HFFc6 (cell line): ENCODE measurements at regions not wholly inside any gene's neighbourhood (a gene's known extent, or its start where the extent isn't known, plus 50 kb on each side); places are given as distances from the start of the nearest gene placed in this dataset.

Experiments
- DNase-seq: peaks from one replicate; pipeline ENCODE4 v3.0.0-alpha.2; 2018
- H3K27ac Mint-ChIP-seq: 2 replicates; pipeline ENCODE4 v1.8.0; 2020; ENCODE audit warnings: mild to moderate bottlenecking, mixed read lengths
- H3K27me3 Mint-ChIP-seq: 2 replicates; pipeline ENCODE4 v1.8.0; 2021; ENCODE audit warnings: mild to moderate bottlenecking, moderate library complexity, mixed read lengths; ENCODE audit not compliant: insufficient read depth
- H3K36me3 Mint-ChIP-seq: 2 replicates; pipeline ENCODE4 v1.8.0; 2021; ENCODE audit warnings: low read depth, mixed read lengths
- H3K4me1 Mint-ChIP-seq: 2 replicates; pipeline ENCODE4 v1.8.0; 2020; ENCODE audit warnings: low read depth, mixed read lengths
- H3K4me3 Mint-ChIP-seq: 2 replicates; pipeline ENCODE4 v1.8.0; 2020; ENCODE audit warnings: mild to moderate bottlenecking, moderate library complexity, mixed read lengths
- H3K9me3 Mint-ChIP-seq: 2 replicates; pipeline ENCODE4 v1.8.0; 2020; ENCODE audit warnings: mild to moderate bottlenecking, mixed read lengths
- TF ChIP-seq, protein P1 (sequence below): fragments of 200-600 bp; sonication (generic); IDR thresholded peaks from 2 replicates; pipeline ENCODE4 v1.5.0; 2021; ENCODE audit warnings: antibody characterized with exemption, mild to moderate bottlenecking

DNA sequence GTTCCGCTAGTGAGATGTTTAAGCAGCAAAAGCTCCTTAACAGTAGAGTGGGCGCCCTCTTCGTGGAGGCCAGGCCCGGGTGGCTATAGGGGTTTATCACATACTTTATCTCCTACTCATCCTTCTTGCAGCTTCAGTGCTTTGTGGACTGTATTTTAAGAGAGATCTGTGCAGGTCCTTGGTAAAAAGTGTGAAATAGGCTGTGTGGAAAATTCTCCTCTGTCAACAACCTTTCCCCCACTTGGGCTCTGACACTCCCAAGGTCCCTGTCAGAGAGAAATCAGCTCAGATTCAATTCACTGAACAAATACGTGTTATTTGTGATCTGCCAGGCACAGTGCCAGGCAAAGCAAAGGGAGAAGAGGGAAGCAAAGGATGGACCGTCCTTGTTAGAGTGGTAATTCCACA lies 214.3 kb upstream of the PPARGC1A start:
- Mint-ChIP-seq H3K4me3 (peak overlapping the region; percentile 58), H3K36me3 (no peaks in the 10 kb centered on the region), H3K9me3 (no peaks in the 10 kb centered on the region), H3K27me3 (no peaks in the 10 kb centered on the region; the same call in none of the 2 replicates), H3K4me1 (peaks cover 38% of the 10 kb centered on the region), H3K27ac (peak overlapping the region; percentile 70)
- TF ChIP-seq, protein P1, sequence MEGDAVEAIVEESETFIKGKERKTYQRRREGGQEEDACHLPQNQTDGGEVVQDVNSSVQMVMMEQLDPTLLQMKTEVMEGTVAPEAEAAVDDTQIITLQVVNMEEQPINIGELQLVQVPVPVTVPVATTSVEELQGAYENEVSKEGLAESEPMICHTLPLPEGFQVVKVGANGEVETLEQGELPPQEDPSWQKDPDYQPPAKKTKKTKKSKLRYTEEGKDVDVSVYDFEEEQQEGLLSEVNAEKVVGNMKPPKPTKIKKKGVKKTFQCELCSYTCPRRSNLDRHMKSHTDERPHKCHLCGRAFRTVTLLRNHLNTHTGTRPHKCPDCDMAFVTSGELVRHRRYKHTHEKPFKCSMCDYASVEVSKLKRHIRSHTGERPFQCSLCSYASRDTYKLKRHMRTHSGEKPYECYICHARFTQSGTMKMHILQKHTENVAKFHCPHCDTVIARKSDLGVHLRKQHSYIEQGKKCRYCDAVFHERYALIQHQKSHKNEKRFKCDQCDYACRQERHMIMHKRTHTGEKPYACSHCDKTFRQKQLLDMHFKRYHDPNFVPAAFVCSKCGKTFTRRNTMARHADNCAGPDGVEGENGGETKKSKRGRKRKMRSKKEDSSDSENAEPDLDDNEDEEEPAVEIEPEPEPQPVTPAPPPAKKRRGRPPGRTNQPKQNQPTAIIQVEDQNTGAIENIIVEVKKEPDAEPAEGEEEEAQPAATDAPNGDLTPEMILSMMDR, result no peak
- DNase-seq, result peak; percentile 24

DNA sequence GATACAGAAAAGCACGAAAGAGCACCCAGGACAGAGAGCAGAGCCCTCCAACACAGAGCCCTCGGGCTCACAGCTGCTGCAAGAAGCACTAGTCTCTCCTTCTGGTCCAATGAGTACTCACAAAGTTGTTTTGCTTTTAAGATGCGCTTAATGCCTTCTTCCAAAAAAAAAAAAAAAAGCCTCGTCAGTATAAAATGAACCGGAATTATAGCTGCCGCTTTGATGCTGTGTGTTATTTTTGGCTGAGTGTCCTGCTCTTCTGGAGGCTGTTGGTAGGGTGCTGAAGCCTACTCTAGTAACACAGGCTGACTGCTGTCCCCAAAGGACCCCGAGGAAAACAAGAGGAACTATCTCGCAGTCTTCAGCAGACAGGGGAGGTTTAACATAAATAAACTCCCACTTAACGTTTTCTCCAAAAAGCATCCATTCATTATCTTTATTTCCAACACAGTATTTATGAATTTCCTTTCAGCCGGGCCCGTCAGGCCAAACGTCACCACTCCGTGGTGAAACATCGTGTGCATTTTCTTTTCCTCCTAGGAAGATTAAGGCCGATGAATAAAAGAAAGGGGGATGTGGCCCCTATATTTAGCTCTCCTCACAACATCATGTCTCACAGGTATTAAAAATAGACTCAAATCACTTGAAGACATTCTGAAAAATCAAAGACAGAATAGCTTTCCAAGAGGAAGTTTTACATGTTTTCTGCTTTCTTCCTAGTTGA lies 213.7 kb upstream of the PPARGC1A start:
- no peaks in the 10 kb centered on the region for H3K36me3 Mint-ChIP-seq
- peak overlapping the region; percentile 58 for H3K4me3 Mint-ChIP-seq
- H3K27ac Mint-ChIP-seq, result peak overlapping the region; percentile 70
- TF ChIP-seq, protein P1, result no peak
- no peaks in the 10 kb centered on the region for H3K9me3 Mint-ChIP-seq
- no peaks in the 10 kb centered on the region; the same call in none of the 2 replicates for H3K27me3 Mint-ChIP-seq
- peaks cover 38% of the 10 kb centered on the region for H3K4me1 Mint-ChIP-seq
- peak; percentile 11 for DNase-seq

DNA sequence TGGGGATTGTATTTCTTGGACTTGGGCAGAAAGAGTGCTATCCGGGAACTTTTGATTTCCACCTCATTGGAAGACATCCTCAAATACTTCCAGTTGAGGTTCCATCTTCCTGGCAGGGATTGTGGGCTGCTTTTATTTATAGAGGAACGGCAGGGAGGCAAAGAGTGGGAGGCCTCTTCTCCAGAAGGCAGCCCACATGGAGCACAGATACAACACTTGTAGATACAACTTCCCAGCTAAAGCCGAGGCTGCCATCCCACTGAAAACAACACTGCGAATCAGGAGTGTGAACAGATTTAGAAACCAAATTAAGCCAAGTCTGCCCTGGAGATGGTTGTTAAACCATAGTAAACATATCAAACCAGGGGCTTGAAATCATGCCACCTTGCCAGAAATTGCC lies 212.8 kb upstream of the PPARGC1A start:
- Mint-ChIP-seq H3K27me3 (no peaks in the 10 kb centered on the region; the same call in none of the 2 replicates), H3K4me1 (peaks cover 38% of the 10 kb centered on the region), H3K4me3 (no peak overlapping the region), H3K36me3 (no peaks in the 10 kb centered on the region), H3K9me3 (no peaks in the 10 kb centered on the region), H3K27ac (no peak overlapping the region)
- TF ChIP-seq, protein P1, result no peak
- no peak for DNase-seq

DNA sequence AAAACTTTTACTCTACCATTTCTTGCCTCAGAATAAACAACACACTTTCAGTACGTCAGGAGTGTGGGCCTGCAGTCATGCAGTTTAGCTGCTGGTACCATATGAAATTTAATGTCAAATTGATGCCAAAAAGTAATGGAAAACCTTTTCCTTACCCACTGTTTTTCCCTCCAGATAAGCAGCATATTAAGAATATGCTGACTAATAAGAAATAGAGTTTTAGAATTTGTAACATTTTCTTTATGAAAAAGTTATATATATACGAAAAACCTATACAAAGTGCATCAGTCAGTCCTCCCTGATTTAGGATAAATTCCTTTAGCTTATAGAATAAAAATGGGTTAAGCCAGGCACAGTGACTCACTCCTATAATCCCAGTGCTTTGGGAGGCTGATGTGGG lies 206.8 kb upstream of the PPARGC1A start:
- Mint-ChIP-seq H3K27me3 (no peaks in the 10 kb centered on the region; the same call in 1 of the 2 replicates), H3K4me1 (peaks cover 15% of the 10 kb centered on the region), H3K27ac (no peak overlapping the region), H3K36me3 (no peaks in the 10 kb centered on the region), H3K4me3 (no peak overlapping the region), H3K9me3 (no peaks in the 10 kb centered on the region)
- no peak for DNase-seq
- TF ChIP-seq, protein P1, result no peak

DNA sequence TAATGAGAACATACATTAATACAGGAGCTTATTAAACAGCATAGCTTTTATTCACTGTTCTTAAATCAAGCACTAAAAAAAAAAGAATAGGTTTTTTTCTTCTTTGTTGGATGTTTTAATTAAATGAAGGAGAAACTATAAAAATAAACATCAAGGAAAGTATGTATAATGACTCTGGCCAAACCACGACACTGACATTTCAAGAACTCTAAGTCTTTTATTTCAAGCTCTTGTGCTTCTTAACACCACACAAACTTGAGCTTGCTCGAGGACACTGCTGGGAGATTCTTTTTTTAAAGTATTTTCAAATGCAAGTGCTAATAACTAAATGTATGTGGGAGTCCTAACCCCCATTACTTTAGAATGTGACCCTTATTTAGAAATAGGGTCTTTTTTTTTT lies 204.9 kb upstream of the PPARGC1A start:
- DNase-seq, result no peak

More for the DNA sequence above, 204.9 kb upstream of the PPARGC1A start:
- Mint-ChIP-seq H3K36me3 (no peaks in the 10 kb centered on the region), H3K4me1 (peaks cover 31% of the 10 kb centered on the region), H3K27me3 (no peaks in the 10 kb centered on the region; the same call in 1 of the 2 replicates), H3K27ac (no peak overlapping the region), H3K4me3 (no peak overlapping the region), H3K9me3 (no peaks in the 10 kb centered on the region)
- TF ChIP-seq, protein P1, result no peak
